ENCODE measurements at regions not wholly inside any gene's neighbourhood (a gene's known extent, or its start where the extent isn't known, plus 50 kb on each side); places are given as distances from the start of the nearest gene placed in this dataset.

DNA sequence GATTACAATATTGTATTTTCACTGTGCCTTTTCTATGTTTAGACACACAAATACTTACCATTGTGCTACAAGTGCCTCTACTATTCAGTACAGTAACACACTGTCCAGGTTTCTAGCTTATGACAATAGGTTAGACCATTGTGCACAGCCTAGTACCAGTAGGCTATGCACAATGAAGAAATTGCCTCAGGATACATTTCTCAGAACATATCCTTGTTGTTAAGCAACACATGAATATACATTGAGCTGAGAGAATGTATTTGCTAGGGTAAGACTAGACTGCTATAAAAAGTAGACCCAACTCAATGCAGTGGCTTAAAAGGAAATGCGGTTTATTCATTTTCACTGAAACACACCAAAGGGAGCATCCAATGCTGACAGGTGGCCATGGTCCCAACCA lies 285.1 kb downstream of the HS3ST3A1 start:
- DNase-seq (ENCODE audit: low read depth) = no peak
- Histone ChIP-seq H3K4me3 (ENCODE audit: low read depth, low read length) (no peak overlapping the region), H3K36me3 (ENCODE audit: control insufficient read depth, insufficient read depth, low read length) (no peaks in the 10 kb centered on the region), H3K27me3 (ENCODE audit: control insufficient read depth, insufficient read depth, low read length) (no peaks in the 10 kb centered on the region)
- TF ChIP-seq, protein P1, sequence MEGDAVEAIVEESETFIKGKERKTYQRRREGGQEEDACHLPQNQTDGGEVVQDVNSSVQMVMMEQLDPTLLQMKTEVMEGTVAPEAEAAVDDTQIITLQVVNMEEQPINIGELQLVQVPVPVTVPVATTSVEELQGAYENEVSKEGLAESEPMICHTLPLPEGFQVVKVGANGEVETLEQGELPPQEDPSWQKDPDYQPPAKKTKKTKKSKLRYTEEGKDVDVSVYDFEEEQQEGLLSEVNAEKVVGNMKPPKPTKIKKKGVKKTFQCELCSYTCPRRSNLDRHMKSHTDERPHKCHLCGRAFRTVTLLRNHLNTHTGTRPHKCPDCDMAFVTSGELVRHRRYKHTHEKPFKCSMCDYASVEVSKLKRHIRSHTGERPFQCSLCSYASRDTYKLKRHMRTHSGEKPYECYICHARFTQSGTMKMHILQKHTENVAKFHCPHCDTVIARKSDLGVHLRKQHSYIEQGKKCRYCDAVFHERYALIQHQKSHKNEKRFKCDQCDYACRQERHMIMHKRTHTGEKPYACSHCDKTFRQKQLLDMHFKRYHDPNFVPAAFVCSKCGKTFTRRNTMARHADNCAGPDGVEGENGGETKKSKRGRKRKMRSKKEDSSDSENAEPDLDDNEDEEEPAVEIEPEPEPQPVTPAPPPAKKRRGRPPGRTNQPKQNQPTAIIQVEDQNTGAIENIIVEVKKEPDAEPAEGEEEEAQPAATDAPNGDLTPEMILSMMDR (IDR thresholded peaks at IDR 0.05; ENCODE audit: insufficient read depth, low read length, severe bottlenecking) = no peak
- no peak for FAIRE-seq

DNA sequence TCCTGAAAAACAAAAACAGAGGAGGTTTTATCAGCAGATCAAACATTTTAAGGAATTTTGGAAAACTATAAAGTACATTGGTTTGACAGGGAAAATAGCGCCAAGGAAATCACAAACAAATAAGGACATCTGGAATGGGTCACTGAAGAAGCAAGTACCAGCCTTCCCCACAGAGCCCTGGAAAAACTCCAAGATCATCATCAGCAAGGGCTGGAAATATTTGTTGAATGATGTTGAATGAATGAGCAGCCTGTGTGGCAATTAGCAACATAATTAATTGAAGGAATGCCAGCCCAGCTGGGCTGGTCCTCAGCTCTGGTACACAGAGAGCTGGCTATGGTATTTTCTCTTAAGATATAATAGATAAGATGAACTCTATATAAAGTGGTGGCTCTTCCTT lies 290.4 kb downstream of the HS3ST3A1 start:
- DNase-seq (ENCODE audit: low read depth) (no peak), FAIRE-seq (no peak)
- H3K36me3 ChIP-seq (ENCODE audit: control insufficient read depth, insufficient read depth, low read length) = no peaks in the 10 kb centered on the region
- no peaks in the 10 kb centered on the region for H3K27me3 ChIP-seq (ENCODE audit: control insufficient read depth, insufficient read depth, low read length)
- TF ChIP-seq, protein P1 (IDR thresholded peaks at IDR 0.05; ENCODE audit: insufficient read depth, low read length, severe bottlenecking) = no peak
- no peak overlapping the region for H3K4me3 ChIP-seq (ENCODE audit: low read depth, low read length)

DNA sequence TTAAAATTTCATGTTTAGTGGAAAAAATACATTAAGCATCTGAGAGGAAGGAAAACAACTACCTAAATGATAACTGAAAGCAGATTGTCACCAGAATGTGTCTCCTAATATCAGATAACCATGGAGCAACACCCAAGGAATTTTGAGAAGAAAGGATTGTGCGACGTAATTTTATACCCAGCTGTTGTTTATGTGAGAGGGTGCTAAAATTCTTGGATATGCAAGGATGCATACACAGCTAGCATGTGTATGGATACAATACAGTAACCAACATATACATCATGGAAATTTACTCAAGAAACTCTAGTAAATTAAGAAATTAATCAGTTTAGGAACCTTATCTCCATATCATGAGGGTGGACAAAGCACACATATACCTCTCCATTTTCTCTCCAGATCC lies 290.9 kb downstream of the HS3ST3A1 start:
- no peak overlapping the region for H3K4me3 ChIP-seq (ENCODE audit: low read depth, low read length)
- no peaks in the 10 kb centered on the region for H3K36me3 ChIP-seq (ENCODE audit: control insufficient read depth, insufficient read depth, low read length)
- H3K27me3 ChIP-seq (ENCODE audit: control insufficient read depth, insufficient read depth, low read length) = no peaks in the 10 kb centered on the region
- FAIRE-seq (no peak), DNase-seq (ENCODE audit: low read depth) (no peak)
- TF ChIP-seq, protein P1 (IDR thresholded peaks at IDR 0.05; ENCODE audit: insufficient read depth, low read length, severe bottlenecking) = no peak

DNA sequence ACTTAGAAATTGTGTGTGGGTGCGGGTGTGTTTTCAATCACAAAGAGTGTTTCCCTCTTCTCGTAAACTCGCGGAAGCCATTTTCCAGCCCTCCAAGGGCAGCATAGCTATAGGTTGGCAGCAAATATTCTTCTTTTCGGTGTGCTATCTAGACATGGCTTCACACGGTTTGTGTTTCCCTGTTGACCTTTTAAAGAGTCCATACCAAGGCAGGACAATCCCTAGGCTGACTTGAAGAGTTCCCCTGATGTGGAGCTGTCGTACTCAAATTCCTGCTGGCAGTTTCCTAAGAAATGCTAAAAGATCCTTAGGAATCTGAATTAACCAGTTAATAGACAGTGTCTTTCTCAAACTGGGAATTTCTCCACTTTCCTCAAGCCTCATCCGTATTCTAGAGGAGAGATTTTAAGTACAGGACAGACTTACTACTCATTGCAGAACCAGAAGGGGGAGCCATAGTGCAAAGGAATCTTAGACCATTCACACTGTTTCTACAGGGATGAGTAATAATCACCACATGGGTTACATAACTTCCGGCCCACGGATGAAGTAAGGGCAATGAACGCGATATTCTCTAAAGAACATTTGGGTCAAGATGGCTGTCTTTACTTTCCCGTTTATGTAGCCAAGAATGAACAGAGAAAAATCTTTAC lies 288.6 kb upstream of the ELAC2 start:
- no peak overlapping the region for H3K4me3 ChIP-seq (ENCODE audit: low read depth, low read length)
- H3K36me3 ChIP-seq (ENCODE audit: control insufficient read depth, insufficient read depth, low read length) = no peaks in the 10 kb centered on the region
- H3K27me3 ChIP-seq (ENCODE audit: control insufficient read depth, insufficient read depth, low read length) = no peaks in the 10 kb centered on the region
- DNase-seq (ENCODE audit: low read depth) = peak; percentile 23
- FAIRE-seq = peak; percentile 52
- TF ChIP-seq, protein P1 (IDR thresholded peaks at IDR 0.05; ENCODE audit: insufficient read depth, low read length, severe bottlenecking) = no peak

DNA sequence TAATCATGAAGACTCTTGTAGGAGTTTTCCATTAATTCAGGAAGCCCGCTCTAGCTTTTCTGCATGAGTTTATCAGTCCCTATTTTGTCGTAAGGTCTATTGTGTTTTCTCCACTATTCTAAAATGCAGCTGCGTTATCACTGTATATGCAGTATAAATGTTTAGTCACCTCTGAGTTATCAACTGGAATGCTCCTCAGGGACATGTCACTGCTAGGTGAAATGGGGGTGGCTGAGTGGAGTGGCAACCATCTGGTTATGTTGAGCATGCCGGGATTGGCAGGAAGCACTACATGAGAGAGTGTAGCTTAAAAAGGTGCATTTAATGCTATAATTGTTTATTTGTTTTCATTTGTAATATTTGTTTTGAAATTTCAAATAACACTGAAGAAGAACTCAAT lies 285.2 kb upstream of the ELAC2 start:
- FAIRE-seq = no peak
- TF ChIP-seq, protein P1 (IDR thresholded peaks at IDR 0.05; ENCODE audit: insufficient read depth, low read length, severe bottlenecking) = no peak

DNA sequence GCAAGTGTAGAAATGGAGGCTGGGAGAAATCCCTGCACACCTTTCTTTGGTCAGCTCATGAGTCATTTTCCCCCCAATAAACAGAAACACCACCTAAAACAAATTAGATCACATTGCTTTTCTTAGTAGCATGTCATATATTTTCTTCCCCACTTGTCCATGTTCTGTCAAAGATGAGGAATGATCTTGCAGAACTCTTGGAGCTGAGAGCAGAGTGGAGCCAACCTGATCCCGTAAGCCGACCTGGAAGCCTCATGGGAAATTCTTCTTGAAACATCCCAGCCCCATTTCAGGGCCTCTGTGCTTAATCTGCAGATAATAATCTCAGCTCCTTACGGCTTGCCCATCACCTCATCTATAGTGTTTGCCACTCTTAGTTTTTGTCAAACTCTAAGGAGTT lies 284.6 kb upstream of the ELAC2 start:
- H3K27me3 ChIP-seq (ENCODE audit: control insufficient read depth, insufficient read depth, low read length) = no peaks in the 10 kb centered on the region
- TF ChIP-seq, protein P1 (IDR thresholded peaks at IDR 0.05; ENCODE audit: insufficient read depth, low read length, severe bottlenecking) = no peak

More for the DNA sequence above, 285.2 kb upstream of the ELAC2 start:
- Histone ChIP-seq H3K36me3 (ENCODE audit: control insufficient read depth, insufficient read depth, low read length) (no peaks in the 10 kb centered on the region), H3K4me3 (ENCODE audit: low read depth, low read length) (no peak overlapping the region), H3K27me3 (ENCODE audit: control insufficient read depth, insufficient read depth, low read length) (no peaks in the 10 kb centered on the region)
- no peak for DNase-seq (ENCODE audit: low read depth)

More for the DNA sequence above, 284.6 kb upstream of the ELAC2 start:
- DNase-seq (ENCODE audit: low read depth) (no peak), FAIRE-seq (no peak)
- Histone ChIP-seq H3K4me3 (ENCODE audit: low read depth, low read length) (no peak overlapping the region), H3K36me3 (ENCODE audit: control insufficient read depth, insufficient read depth, low read length) (no peaks in the 10 kb centered on the region)
